T-helper 2 cell (primary cell): ENCODE measurements at regions not wholly inside any gene's neighbourhood (a gene's known extent, or its start where the extent isn't known, plus 50 kb on each side); places are given as distances from the start of the nearest gene placed in this dataset.

Source experiments
- DNase-seq, 5 experiments: peaks; one replicate each; pipeline versions ENCODE4 v3.0.0 to v3.0.0-alpha.2; 2012 to 2022

DNA sequence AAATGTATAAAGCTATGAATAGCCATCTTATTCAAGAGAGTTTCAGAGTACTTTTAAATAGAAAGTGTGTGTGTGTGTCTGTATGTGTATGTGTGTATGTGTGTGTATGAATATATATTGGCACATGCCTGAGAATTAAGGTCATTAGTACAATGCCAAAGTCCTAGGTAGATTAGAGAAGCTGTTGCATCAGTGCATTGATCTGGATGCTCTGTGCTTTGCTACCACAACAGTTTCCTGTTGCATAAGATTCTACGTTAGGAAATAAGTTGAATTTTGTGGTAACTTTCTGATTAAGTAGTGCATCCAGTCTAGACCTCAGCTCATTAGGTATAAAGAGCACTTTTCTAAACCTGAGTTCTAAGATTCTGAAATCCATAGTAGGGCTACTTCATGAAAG, 1102.8 kb upstream of the KLHL29 start:
- no peak for DNase-seq

DNA sequence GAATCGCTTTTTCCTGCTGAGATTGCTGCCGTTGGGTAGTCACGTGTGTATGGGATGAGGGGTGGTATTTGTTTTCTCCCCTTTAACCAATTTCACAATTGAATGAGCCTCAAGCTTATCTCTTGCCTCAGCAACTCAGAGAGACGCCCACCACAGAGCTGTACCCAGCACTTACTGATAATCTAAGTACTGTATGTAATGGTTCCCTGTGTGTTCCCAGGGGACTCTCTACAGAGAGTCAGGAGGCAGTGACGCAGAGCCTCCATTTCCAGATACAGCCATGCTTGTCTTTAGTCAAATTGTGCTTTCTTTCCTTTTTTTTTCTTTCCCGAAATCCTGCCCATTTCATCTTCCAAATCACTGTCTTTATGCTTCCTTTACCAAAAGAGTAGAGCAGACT, 1102.1 kb upstream of the KLHL29 start:
- no peak for DNase-seq

- DNase-seq: no peak
These were observed 1101.5 kb upstream of the KLHL29 start for GRCh38 chr2:22283436-22283835.

DNA sequence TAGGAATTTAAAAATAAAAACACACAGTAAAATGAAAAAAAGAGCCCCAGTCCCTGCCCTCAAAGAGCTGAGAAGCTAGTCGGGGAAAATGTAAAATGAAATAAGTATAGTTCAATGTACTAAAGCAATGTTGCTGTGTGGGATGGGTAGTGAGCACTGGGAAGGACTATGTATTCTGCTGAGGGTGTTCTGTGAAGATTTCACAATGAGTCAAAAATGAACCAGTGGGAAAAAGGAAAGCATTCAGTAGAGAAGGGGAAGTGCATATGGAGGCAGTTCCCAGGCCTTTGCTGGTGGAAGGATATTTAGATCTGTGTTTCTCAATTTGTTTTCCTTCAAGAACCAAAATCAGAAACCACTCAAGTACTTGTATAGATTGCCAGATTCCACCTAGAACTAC, 1094.7 kb upstream of the KLHL29 start:
- no peak for DNase-seq

DNA sequence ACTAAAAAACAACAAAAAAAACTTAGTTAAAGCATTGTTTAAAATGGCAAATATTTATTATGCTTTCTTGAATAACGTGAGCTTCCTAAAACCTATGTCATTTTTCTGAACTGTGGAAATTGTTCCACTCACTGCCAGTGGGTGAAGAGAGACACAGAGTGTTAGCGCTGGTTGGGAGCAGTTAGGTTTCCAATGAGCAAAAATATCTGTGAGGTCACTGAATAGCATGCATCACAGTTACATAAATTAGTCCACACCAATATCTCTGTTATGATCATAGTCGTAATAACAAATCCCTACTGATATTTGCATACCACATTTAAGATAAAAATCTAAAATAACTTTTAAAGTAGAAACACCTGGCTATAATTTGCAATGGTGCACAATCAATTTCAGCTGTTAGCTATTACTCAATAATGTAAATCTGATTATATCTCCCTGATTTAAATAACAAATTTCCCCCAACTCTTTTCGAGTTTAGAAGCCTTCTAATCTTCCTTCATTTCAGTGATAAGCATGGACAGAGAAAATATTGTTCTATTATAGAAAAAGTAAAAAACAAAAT, 1094.0 kb upstream of the KLHL29 start:
- no peak for DNase-seq

GRCh38 chr2:22301228-22301627, 1083.8 kb upstream of the KLHL29 start:
- DNase-seq: no peak

DNA sequence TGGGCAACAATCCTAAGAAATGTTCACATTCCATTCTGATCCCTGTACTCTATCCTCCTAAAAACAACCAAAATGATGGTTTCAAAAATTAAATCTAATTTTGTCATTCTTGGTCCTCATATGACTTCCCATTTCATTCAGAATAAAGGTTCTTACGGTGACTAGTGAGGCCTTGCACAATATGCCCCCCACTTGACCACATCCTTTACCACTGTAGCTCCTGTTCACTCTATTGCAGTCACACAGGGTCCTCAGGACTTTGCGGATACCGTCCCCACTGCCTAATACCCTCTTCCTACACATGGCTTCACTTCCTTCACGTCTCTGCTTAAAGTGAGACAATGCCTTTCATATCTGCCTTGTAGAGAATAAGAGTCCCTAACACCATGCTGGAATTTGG, 1058.7 kb upstream of the KLHL29 start:
- no peak for DNase-seq

DNA sequence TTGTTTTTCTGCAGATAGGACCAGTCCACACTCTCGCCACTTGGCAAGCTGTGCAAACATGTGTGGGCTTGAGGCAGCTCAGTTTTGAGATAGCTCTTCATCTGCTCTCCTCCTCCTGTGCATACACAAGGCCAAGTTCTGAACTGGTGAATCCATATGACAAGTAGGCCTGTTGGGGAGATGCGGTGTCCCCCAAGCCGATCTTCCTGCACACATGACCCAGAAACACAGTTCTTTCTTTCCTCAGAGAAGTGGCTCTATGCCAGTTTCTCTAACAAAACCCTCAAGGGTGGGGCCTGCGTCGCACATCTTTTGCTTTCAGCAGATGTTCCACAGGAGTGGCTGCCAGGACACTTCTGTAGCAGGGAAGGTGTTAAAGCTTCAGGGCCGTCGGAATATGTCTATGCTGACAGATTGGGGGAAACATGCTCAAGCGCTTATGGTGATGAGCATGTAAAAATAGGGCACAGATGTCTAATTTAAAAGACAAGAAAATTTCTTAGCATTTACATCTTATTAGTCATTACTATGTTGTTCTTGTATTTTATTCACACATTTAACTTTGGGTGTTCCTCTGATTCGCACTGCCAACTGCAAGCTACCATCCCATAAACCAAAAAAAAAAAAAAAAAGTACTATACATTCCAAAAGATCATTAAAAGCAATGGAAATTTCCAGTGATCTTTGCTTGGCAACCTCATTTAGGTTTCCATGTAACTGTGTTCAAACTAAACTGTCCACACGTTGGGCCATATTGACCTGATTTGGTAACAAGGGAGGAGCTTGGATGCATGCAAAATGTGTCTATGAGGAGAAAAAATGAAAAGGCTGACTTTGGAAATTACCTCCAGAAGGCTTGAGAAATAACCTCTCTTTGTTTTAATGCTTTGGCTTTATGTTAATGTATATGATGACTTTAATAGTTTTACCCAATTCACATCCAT, 1055.5 kb upstream of the KLHL29 start:
- DNase-seq: no peak

DNA sequence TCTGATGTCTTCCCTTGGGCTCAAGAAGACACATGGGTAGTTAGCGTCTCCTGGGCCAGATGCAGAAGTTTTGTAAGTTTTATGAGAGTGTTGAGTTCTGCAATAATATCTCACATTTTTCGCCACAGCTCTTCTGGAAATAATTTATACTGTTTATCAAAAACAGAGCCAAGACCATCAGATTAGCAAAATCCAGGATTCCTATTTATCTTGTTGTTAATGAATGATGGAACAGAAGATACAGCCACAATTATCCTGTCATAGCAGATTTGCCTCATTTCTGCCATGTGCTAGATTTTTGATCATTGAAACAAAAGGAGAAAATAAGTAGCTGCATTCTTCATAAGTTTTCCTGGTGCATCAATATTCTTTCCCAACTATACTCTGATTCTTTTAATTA, 1048.6 kb upstream of the KLHL29 start:
- no peak for DNase-seq

DNA sequence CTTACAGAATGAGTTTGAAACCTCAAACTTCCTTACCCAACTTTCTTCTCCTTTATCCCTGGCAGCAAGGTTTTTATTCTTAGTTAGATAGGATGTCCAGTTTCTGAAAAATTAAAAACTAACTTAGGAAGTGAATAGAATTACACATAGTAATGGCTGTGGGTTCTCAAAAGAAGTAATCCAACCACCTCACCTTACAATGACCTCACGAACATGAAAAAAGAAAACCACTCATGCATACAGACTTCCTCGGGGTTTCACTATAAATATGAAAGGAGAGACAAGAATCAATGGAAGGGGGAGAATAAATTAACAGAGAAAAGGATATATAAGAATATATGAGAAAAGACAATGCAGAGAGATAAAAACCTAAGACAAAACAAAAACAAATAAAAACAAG, 1044.3 kb upstream of the KLHL29 start:
- DNase-seq: no peak

GRCh38 chr2:22347306-22347705, 1037.7 kb upstream of the KLHL29 start:
- DNase-seq: no peak

DNA sequence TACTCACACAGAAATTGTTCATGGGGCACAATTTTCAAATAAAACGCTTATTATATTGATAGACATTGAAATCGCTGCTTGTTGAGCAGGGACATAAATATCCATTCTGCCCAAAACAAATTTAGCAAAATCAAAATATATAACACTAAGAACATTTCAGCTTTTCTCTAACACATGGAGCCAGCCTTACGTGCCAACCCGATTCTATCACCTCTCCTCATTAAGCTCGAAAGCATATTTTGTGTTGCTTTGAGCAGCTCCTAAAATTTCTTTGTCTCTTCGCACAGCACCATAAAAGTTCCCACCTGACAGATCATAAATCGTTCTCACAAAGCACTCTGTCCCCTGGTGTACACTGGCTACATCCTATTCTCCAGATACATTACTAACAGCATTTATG, 1034.4 kb upstream of the KLHL29 start:
- DNase-seq: no peak

GRCh38 chr2:22355816-22356433, 1029.1 kb upstream of the KLHL29 start:
- peak in 3 of 5 experiments; percentile 4 to 8 (median 8) for DNase-seq

DNA sequence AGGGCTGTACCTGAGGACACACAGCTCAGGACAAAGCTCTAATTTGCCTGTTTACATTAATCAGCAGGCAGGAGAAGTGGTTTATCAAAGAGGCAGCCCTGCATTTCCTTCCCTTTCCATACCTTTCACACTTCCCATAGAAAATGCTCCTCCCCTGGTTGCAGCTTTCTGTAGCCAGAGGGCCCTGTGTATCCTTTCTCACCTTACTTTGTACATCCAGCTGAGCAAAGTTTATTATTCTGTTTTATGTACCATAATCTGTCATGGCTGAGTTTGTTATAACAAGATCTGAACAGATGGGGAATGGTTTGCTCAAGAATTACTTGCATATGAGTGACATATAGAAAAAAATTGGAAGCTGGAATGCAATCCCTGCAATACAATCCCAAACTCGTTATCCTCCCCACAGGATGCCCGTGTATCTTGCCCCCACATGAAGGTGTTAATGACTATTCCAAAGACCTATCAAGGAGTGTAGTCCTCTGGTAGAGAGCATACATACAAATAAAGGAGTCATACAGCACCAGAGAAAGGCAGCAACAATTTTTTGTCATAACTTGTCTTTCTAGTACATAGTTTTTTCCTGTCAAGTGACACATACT, 1025.8 kb upstream of the KLHL29 start:
- DNase-seq: no peak

GRCh38 chr2:22360735-22361374, 1024.1 kb upstream of the KLHL29 start:
- no peak for DNase-seq

DNA sequence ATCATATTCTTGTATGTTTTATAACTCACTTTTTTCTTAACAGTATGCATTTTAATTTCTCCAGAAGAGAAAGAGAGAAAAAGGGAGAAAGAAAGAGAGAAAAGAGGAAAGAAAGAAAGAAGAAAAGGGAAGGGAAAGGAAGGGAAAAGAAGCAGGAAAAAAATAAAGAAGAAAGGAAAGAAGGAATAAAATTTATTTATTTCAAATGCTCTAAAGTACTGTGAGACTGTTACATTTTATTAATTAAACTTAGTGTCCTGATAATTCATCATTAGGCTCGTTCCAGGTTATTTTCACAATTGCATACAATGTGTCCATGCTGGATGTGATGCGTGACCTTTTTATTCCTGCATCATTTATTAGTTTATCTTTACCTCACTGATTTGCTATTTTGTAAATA, 1023.4 kb upstream of the KLHL29 start:
- DNase-seq: no peak

GRCh38 chr2:22375096-22375495, 1009.9 kb upstream of the KLHL29 start:
- DNase-seq: no peak

- DNase-seq: no peak
These were observed 1007.7 kb upstream of the KLHL29 start for GRCh38 chr2:22377268-22377667.

- DNase-seq: no peak
These were observed 1002.4 kb upstream of the KLHL29 start for GRCh38 chr2:22382479-22383169.

DNA sequence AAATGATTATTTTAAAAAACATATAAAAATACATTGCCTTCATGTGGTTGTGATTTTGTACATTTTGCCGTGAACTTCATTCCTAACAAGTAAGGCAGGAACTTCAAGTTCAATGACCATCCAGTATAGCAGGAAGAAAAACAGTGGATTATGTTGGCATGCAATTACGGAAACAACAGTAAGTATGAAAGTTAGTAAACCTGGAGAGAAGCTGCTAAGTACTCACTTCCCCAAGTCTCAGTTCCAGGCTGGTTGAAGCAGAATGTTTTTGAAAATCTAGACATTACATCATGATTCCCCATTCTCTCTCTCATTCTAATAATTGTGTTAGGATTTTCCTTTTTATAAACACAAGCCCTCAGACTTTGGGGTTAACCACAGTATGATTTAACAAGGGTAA, 987.1 kb upstream of the KLHL29 start:
- no peak for DNase-seq

- DNase-seq: no peak
These were observed 981.2 kb upstream of the KLHL29 start for GRCh38 chr2:22403748-22404147.

GRCh38 chr2:22406625-22407024, 978.4 kb upstream of the KLHL29 start:
- no peak for DNase-seq
